ENCODE measurements at regions not wholly inside any gene's neighbourhood (a gene's known extent, or its start where the extent isn't known, plus 50 kb on each side); places are given as distances from the start of the nearest gene placed in this dataset.

DNA sequence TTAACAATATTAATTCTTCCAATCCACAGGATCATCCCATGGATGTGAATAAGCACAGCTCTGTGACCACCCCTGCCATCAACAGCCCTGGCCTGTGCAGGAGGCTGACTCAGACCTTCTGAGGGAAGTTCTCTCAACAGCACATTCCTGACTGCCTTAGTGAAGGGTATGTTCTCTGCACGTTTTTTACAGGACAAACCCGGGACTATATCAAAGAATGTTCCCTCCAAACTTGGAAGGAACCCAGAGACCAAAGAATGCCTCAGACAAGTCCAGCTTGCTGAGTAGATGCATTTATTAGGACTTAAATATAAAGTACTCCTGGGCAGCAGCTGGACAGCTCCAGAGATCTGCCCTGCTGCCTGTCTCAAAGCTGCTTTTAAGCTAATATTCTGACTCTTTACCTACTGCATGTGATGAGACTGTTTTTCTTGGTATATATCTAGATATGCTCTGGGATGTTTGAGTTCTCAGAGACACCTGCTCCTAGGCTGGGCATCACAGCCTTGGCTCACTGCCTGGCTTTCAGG is 1127.8 kb upstream of the PRKX start:
- no peak for DNase-seq

DNA sequence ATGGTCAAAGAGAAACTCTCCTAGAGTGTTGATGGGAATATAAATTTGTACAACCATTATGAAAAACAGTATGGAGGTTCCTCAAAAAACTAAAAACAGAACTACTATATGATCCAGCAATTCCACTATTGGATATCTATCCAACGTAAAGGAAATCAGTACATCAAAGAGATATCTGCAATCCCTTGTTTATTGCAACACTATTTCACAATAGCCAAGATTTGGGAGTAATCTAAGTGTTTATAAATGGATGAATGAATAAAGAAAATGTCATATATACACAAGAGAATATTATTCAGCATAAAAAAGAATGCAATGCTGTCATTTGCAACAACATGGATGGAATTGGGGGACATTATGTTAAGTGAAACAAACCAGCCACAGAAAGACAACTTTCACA is 1118.1 kb upstream of the PRKX start:
- no peak for DNase-seq

DNA sequence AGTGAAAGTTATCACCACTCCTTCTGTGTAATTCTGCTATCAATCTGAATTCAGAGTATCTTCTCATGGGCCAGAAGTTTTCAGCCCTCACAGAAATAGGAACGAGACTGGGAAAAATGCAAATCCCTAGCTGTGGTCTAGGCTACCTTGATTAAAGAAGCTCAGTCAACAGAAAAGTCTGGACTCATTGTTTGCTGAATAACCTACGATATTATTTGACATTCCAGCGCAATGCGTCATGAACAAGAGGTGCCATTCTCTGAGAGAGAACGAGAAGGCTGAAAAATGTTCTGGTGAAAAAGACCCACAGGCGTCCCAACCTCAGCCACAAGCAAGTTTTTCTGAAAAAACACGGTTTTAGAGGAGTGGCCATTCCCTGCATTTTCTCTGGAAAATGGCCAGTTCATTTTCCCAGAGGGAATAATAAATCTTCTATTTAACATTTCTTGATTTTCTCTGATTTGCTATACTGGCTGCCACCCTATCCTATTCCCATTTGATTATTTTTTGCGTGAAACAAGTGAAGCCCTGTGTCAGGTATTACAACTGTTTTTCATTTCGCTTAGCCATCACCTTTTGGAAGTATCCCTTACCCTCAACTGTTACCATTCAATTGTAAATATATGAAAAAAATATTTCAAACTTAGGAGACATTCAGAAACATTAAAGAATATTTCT is 1117.6 kb upstream of the PRKX start:
- no peak for DNase-seq

DNA sequence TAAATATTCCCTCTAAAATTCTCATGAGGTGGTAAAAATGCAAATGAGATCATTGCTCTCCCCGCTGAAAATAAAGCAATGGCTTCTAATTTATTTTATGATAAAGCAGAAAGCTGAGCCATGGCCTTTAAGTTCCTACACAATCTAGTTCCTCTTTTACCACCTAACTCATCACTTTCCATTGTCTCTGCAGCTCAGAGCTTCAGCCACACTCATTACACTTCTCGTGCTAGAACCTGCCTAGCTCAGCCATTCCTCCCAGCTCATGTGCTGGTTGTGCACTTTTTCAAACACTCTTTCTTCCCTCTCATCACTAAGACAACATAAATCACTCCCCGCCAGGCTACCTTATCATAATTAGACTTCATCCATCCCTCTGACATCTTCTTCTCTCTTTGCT is 1112.1 kb upstream of the PRKX start:
- no peak for DNase-seq

DNA sequence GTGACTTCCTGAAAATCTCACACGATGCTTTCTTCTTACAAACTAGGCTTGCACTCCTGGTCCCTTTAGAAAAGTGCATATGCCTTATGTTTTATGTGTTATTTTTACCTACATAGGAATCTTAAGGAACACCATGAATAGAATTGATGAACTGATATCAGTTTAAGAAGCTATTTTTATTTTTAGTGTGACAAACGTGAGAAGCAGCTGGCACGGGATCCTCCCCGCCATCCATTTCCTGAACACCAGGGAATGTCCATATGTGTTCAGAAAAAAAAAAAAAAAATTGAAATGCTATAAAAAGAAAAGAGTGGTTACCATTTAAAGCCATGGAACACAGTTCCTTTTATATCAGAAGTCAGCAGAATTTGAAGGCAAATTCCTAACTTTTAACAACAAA is 1096.1 kb upstream of the PRKX start:
- no peak for DNase-seq

DNA sequence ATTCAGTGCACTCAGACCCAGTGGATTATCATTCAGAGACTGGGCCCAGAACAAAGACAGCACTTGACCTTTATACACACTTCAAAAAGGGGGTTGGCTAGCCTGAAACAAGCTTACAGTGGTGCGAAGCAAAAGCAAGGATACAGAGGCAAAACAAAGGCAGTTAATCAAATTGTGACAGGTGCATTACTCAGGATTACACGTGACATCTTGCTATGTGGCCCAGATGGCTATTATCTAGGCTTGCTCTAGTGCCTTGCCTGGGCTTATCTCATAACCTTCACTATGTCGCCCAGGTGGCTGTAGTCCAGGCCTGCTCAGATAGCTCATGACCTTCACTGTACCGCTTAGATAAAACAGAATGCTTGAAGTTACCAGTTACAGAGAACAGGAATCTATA is 1092.1 kb upstream of the PRKX start:
- no peak for DNase-seq

DNA sequence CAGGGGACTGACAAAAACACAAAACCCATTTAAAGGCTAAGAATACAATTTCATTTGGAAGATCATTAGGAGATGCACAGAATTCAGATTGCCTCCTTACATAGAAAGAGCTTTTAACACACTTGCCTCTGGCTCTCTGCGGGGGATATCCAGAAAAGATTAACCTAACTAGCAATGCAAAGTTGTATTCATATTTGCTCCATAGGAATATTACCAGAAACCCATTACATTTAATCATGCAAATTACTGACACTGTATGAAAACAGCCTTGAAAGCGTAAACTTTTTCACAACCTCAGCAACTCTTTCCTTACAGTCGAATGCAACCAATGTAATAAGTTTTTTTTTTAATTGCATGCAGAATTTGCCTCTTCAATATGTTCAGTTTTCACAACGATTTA is 1087.3 kb upstream of the PRKX start:
- DNase-seq: no peak

DNA sequence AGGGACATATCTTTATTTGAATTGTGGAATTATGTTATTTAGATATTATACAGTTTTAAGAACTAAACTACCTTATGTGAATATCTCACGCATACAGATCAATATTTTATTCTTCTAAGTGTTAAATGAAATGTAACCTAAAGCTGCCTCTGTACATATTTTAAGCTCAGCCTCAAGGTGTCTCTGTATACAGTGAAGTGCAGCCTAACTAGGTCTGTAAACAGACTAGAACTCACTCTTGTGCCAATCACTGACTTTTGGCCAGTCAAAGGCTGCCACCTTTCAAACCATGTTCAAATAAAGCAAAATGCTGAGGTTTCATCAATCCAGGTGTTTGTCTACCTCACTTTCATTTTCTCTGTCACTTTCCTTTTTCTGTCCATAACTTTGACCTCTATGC is 1074.5 kb upstream of the PRKX start:
- peak in 1 of 2 experiments; percentile 1 for DNase-seq

DNA sequence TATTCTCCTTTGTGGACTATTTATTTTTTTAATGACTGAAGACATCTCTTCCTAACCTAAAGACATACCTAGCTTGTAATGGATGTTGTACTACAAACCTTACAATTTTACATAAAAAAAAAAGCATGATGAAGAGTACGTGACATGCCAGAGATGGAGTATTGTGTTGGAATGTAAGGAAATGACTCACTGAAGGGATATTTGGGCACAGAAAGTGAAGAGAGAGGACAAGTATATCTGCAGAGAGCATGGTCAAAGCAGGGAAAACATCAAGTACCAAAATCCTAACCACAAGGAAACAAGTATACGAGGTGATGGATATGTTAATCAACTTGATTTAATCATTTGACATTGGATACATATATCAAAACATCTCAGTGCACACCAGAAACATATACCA is 1051.4 kb upstream of the PRKX start:
- no peak for DNase-seq

DNA sequence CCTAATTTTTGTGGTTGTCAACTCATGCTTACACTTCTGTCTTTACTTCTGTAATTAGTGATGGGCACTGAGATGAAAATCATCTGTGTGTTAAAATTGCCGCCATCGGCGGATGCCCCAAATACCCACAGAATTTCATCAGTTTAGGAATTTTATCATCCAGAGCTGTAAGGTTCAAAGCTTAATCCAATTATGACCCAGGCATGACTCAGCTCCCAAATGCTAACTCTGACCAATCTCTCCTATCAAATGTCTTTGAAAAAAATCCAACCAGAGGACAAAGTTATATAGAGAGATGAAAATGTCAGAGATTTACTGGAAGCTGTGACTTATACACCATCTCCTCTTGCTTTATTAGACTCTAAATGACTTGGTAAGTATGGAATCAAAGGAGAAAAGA is 1048.7 kb upstream of the PRKX start:
- DNase-seq: no peak

DNA sequence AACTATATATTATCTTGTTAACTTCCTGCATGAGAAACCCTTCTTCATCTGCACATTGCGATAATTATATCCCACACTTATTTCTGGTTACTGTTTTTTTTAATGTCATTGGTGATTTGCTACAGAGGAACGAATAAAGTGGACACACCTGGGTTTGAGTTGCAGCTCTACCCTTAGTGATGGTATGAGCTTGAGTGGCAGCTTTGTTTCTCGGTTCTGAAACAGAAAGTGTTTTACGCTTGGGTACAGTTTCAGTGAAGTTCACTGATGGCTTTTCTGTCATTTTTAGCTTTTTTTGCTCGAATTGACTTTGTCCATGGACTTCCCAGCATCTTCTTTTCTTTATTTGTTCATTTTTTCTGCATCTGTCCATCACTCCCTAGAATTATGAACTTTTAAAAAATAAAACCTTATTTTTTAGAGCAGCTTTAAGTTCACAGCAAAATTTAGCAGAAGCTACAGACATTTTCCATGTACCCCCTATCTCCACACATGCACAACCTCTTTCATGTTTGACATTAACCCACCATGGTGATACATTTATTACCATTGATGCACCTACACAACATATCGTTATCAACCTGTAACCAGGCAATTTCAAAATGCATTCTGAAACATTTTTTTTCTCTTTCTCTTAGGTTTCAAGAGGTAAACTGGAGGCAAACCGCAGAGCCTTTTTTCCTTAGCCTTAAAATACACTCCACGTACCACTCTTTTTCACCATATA is 1041.6 kb upstream of the PRKX start:
- no peak for DNase-seq

DNA sequence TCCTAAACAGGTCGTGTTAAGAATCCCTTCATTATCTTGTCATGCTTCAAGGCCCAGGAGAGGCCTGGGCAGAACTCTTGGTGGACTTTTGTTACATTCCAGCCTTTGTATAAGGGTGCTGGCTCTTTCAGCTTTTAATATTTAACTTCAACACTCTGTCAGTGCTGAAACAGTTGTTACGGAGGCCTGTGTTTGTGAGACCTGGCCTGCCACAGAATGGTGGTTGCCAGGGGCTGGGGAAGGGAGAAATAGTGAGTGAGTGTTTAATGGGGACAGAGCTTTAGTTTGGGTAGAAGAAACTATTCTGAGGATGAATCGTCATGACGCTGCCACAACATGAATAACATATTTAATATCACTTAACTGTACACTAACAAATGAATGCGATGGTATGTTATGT is 1027.6 kb upstream of the PRKX start:
- DNase-seq: no peak

DNA sequence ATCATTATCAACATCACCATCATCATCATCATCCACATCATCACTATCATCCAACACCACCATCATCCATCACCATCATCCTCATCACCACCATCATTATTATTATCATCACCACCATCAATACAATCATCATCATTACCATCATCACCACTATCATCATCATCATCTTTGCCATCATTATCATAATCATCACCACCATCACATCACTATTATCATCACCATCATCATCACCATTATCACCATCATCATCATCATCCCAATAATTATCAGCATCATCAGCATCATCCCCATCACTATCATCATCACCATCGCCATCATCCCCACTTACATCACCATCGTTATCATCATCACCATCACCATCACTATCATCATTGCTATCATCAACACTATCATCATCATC is 1021.9 kb upstream of the PRKX start:
- DNase-seq: no peak

DNA sequence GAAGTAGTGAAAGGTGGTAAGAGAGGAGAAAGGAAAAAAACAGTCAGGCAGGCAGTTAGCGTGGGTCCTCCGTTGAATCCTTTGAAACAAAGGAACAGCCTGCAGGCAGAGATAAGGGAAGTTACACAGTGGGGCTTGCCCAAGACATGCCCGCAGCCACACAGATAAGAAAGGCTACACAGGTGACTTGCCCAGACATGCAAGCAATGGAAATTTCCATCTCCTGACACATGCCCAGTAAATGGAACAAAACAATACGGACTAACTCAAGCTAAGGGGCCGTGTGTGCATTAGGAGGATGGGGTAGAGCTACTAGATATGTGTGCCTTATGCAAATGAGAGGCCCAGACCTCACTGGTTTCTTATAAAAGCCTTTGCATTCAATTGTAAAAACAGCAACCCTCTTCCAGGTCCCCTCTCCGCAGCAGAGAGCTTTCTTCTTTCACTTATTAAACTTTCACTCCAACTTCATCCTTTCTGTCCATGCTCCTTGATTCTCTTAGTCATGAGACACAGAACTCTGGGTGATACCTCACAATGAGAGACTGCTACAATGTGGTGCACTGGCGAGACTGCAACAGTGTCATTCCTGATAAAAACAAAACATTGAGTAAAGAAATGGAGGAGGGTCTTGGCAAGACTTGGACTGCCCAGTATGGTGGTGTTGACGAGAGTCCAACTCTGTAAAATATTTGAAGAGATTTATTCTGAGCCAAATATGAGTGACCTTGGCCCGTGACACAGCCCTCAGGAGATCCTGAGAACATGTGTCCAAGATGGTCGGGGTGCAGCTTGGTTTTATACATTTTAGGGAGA is 997.4 kb upstream of the PRKX start:
- DNase-seq: no peak

DNA sequence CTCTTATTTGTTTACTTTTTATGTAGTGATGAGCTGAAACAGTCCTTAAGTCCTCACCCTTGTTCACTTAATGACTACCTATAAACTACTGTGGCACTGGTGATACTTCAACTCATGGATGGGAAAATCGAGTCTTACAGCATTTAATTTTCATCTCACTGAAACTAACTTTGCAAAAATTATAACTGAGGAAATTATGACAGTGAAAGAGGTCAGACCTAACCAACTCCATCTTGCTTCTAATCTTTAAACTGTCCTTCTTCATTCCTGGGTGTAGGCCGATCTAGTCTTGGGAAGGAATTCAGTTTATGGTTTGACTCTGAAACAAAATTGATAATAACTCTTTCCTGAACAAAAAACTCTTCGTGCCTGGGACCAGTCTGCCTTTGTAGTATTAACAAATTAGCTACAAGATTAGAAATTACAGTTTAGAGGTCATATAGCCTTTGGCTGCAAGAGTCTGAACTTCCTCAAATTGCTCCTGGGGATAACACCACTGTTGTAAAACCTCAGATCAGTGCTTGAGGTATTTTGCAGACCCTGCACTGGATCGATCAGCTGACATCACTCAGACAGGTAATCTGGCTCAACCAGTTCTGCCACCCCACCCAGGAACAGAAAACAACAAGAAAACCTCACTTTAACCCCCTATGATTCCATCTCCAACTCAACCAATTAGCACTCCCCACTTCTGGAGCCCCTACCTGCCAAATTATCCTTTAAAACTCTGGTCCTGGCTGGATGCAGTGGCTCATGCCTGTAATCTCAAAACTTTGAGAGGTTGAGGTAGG is 995.7 kb upstream of the PRKX start:
- DNase-seq: no peak

DNA sequence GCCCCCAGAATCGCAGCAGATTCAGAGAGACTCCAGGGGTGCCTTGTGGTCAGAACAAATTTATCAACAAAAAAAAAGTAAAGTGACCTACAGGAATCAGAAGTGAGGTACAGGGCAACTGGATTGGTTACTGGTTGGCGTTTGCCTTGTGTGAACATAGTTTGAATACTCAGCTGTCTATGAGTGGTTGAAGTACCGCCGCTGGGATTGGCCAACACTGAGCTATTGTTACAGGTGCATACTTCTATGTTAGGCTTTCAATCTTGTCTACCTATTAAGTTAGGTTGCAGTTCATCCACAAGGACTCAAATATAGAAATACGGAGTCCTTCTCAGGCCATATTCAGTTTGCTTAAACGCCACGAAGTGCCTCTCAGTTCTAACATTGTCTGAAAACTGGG is 993.5 kb upstream of the PRKX start:
- no peak for DNase-seq

DNA sequence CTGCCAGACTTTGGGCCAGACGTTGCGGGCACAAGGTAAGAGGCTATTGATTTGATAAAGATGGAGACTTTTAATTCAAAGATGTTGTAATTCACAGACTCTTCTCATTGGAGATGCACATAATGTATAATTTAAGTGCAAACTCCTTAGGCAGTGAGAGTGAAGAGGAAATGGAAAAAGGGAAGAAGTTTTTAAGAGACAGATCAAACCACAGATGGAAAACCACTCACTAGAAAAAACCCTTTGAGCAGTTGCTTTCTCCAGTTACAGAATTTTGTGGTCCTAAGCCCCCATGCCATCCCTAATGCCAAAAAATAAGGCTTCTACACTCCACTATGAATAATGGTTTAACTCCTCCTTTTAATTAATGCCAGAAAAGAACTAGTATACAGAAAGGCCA is 977.1 kb upstream of the PRKX start:
- DNase-seq: no peak

DNA sequence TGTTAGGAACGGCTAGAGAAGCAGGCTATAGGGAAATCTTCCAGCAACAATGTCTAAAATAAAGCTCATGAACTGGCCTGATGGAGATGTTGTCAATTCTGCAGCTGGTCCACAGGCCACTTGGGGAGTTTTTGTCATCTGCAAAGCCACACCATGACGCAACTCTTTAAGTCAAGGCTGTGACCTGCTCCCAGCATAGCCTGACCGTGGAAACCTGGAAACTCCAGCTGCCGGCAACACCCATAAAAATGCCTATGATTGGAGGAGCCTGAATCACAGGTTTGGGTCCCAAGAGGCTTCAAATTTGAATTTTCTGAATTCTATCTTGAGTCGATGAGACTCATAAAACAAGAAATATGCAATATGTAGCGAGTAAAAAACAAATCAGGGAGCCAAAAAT is 969.2 kb upstream of the PRKX start:
- DNase-seq: no peak

DNA sequence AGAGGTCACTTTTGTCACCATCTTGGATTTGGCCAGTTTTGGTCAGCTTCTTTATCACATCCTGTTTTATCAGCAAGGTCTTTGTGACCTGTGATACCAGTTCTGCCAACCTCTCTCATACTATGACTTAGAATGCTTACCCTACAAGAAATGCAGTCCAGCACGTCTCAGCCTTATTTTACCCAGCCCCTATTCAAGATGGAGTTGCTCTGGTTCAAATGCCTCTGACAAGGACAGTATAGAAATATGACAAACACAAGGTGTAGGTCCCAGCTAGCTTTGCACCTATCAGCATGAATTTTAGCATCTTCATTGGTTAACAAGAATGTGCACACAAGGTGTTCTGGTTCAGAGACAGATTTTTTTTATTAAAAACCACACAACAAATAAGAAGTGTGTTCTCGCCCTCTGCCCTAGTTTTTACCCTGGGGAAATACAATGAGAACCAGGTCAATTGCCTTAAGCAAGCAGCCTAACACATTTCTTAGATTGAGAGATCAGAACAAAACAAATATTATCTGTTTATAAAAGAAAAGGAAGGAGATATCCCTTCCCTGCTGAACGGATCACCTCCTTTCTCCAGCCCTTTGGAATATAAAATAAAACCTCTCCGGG is 962.3 kb upstream of the PRKX start:
- no peak for DNase-seq

DNA sequence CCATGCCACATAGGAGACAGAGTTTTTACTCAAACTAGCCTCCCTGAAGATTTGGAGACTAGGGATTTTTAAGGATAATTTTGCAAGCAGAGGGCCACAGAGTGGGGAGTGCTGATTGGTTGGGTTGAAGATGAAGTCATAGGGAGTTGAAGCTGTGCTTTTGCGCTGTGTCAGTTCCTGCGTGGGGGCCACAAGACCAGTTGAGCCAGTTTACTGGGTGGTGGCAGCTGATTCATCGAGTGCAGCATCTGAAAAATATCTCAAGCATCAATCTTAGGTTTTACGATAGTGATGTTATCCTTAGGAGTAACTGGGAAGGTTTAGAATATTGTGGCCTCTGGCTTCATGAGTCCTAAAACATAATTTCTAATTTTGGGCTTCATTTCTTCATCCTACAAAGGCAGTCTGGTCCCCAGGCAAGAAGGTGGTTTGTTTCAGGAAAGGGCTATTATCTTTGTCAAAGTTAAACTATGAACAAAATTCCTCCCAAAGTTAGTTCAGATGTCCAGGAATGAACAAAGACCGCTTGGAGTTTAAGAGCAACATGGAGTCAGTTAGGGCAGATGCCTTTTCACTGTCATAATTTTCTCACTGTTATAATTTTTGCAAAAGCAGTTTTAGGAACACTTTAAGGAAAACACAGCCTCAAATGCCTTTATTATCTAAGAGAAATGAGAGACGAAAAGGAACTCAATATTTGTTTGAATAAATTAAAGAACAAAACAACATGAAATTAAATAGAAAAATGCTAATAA is 960.8 kb upstream of the PRKX start:
- DNase-seq: no peak

DNA sequence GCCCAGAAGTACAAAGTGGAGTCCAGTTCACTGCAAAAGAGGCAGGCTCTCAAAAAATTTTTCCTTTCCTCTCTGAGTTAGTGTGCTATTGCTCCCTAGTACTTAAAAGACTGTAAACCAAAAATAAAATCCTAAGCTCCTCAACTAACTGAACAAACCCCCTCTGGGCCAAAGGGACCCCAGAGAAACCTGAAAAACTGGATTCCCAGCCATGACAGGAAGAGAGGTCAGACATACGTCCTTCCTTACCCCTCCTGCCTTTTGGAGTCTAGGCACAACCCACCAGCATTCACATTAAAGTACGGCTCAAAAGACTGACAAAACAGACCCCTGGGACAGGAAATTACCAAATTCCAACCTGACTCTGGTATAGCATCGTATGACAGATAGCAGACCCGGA is 957.9 kb upstream of the PRKX start:
- DNase-seq: no peak

DNA sequence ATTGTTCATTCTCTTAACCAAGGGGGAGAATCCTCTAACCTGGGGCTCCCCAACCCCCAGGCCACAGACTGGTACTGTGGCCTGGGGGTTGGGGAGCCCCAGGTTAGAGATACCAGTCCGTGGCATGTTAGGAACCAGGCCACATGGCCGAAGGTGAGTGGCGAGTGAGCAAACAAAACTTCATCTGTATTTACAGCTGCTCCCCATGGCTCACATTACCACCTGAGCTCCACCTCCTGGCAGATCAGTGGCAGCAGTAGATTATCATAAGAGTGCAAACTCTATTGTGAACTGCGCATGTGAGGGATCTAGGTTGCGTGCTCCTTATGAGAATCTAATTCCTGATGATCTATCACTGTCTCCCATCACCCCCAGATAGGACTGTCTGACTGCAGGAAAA is 957.2 kb upstream of the PRKX start:
- DNase-seq: peak in 1 of 2 experiments; percentile 6
